ENCODE measurements at regions not wholly inside any gene's neighbourhood (a gene's known extent, or its start where the extent isn't known, plus 50 kb on each side); places are given as distances from the start of the nearest gene placed in this dataset.
A peak's percentile ranks its signal among the peaks of the same experiment; 100 is the strongest.
"Not testable (repeated sequence)": the region's sequence is repeated elsewhere in the genome, so short reads cannot be mapped to it uniquely, and the experiment has no call there.

DNA sequence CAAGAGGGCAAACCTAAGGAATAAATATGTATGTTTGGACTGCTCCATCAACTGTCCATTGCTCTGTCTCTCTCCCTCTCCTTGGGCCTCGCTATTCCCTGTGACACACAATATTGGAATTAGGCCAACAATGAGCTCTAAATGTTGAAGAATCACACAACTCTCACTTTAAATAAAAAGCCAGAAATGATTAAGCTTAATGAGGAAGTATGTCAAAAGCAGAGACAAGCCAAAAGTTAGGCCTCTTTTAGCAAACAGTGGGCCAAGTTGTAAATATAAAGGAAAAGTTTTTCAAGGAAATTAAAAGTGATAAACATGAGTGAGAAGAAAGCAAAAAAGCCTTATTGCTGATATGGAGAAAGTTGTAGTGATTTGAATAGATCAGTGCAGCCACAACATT, 141.0 kb downstream of the VGLL3 start:
- TF ChIP-seq, protein P1, sequence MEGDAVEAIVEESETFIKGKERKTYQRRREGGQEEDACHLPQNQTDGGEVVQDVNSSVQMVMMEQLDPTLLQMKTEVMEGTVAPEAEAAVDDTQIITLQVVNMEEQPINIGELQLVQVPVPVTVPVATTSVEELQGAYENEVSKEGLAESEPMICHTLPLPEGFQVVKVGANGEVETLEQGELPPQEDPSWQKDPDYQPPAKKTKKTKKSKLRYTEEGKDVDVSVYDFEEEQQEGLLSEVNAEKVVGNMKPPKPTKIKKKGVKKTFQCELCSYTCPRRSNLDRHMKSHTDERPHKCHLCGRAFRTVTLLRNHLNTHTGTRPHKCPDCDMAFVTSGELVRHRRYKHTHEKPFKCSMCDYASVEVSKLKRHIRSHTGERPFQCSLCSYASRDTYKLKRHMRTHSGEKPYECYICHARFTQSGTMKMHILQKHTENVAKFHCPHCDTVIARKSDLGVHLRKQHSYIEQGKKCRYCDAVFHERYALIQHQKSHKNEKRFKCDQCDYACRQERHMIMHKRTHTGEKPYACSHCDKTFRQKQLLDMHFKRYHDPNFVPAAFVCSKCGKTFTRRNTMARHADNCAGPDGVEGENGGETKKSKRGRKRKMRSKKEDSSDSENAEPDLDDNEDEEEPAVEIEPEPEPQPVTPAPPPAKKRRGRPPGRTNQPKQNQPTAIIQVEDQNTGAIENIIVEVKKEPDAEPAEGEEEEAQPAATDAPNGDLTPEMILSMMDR (IDR thresholded peaks at IDR 0.05; ENCODE audit: insufficient read depth, low read depth, low read length, missing control alignments) = no peak
- no peak overlapping the region for H3K4me3 ChIP-seq (ENCODE audit: low read length)
- DNase-seq (ENCODE audit: low read depth) = no peak

DNA sequence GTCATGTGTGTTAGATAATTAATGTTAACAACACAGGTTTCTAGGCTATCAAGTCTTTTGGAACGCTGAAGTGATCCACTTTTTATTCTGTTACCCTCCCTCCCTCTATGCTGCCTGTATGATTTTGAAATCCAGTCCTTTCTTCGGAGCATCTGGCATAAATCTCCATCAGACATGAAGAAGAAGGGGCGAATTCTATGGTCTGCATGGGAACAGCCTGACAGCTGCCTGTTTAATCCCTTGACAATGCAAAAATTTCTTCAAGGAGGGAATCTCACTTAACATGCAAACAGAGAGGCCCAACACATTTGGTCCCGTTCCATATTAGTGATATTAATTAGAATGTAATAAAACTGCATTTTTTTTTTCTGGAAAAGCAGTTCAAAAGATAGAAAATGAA, 145.2 kb downstream of the VGLL3 start:
- TF ChIP-seq, protein P1 (IDR thresholded peaks at IDR 0.05; ENCODE audit: insufficient read depth, low read depth, low read length, missing control alignments) = no peak
- DNase-seq (ENCODE audit: low read depth) = no peak
- no peak overlapping the region for H3K4me3 ChIP-seq (ENCODE audit: low read length)

DNA sequence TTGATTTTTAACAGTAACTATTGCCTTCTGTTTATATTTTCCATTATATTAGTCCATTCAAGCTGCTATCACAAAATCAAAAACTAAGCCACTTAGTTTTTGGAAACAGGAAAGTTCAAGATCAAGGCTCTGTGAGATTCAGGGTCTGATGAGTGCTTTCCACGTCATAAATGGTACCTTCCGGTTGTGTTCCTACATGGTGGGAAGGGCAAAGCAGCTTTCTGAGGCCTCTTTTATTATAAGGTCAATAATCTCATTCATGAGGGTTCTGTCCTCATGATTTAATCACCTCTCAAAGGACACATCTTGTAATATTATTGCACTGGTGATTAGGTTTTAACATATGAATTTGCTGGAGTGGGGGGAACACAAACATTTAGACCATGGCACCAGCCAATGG, 152.0 kb downstream of the VGLL3 start:
- no peak for DNase-seq (ENCODE audit: low read depth)
- no peak overlapping the region for H3K4me3 ChIP-seq (ENCODE audit: low read length)
- TF ChIP-seq, protein P1 (IDR thresholded peaks at IDR 0.05; ENCODE audit: insufficient read depth, low read depth, low read length, missing control alignments) = no peak

DNA sequence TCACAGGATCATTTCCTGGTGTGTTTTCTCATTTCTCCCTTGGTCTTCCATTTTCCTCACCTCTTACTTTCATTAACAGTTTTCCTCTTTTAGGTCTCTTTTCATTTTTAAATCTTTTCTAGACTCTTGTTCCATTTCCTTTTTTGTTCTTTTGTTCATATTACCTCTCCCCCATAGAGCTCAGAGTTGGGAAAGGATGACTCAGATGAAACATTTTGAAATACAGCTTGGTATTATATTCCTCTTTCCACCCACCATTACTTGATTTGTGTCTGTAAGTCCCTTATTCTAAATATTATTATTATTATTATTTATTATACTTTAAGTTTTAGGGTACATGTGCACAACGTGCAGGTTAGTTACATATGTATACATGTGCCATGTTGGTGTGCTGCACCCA, 153.1 kb downstream of the VGLL3 start:
- TF ChIP-seq, protein P1 (IDR thresholded peaks at IDR 0.05; ENCODE audit: insufficient read depth, low read depth, low read length, missing control alignments) = no peak
- peak; percentile 40 for DNase-seq (ENCODE audit: low read depth)
- H3K4me3 ChIP-seq (ENCODE audit: low read length) = no peak overlapping the region

DNA sequence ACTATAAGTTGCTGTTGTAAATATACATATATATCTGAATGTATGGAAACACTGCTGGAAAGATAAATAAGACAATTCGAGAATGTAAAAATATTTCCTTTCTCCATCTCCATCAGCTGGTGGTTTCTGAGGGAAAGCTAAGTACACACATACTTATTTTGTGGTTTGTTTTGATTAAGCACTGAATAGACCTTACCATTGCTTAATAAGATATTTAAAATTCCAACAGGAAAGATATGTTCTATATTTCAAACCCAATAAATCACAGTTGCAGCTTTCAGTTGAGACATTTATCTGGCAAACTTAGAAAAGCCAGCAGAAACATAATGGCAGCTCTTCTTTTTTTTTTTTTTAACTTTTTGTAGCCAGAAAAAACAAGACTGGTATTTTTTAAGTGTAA, 160.4 kb downstream of the VGLL3 start:
- no peak overlapping the region for H3K4me3 ChIP-seq (ENCODE audit: low read length)
- TF ChIP-seq, protein P1 (IDR thresholded peaks at IDR 0.05; ENCODE audit: insufficient read depth, low read depth, low read length, missing control alignments) = no peak
- DNase-seq (ENCODE audit: low read depth) = no peak

DNA sequence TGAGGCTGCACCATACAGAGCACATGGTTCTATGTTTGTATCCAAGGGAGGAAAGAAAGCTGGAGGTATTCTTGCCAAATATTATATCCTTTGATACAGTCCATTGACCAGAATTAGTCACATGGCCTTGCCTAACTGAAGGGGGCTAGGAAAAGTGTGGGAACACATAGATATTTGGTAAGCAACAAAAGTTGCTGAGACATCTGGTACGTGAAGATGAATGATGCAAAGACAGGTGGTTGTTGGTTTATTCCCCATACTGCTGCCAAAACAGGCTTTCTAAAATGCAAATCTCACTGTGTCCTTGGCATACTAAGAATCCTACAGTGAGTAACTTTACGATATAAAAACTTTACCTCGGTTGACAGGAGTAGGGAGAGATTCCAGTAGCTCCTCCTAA, 162.2 kb downstream of the VGLL3 start:
- no peak overlapping the region for H3K4me3 ChIP-seq (ENCODE audit: low read length)
- no peak for DNase-seq (ENCODE audit: low read depth)
- TF ChIP-seq, protein P1 (IDR thresholded peaks at IDR 0.05; ENCODE audit: insufficient read depth, low read depth, low read length, missing control alignments) = no peak

DNA sequence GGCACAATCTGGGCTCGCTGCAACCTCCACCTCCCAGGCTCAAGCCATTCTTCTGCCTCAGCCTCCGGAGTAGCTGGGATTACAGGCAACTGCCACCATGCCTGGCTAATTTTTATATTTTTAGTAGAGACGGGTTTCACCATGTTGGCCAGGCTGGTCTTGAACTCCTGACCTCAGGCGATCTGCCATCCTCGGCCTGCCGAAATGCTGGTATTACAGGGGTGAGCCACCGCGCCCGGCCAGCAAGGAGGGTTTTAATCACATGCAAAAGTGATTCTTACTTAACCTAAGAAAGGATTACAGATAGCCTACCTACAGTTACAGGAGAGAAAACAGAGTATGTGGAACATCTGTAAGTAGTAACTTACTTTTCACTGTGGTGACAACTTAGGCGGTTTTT, 163.4 kb downstream of the VGLL3 start:
- not testable (repeated sequence) for H3K4me3 ChIP-seq (ENCODE audit: low read length); DNase-seq (ENCODE audit: low read depth)

DNA sequence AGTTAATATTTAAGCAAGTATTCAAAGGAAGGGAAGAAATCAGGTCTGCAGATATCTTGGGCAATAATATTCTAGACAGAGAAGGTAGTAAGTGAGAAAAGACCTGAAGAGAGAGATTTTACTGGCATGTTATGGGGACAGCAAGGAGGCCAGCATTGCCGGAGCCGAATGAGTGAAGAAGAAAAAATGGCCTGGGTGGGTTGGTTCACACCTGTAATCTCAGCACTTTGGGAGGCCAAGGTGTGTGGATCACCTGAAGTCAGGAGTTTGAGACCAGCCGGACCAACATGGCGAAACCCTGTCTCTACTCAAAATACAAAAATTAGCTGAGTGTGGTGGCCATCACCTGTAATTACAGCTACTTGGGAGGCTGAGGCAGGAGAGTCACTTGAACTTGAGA, 164.7 kb downstream of the VGLL3 start:
- DNase-seq (ENCODE audit: low read depth) = no peak
- TF ChIP-seq, protein P1 (IDR thresholded peaks at IDR 0.05; ENCODE audit: insufficient read depth, low read depth, low read length, missing control alignments) = no peak
- H3K4me3 ChIP-seq (ENCODE audit: low read length) = no peak overlapping the region
